ENCODE measurements at regions not wholly inside any gene's neighbourhood (a gene's known extent, or its start where the extent isn't known, plus 50 kb on each side); places are given as distances from the start of the nearest gene placed in this dataset.
"Not testable (repeated sequence)": the region's sequence is repeated elsewhere in the genome, so short reads cannot be mapped to it uniquely, and the experiment has no call there.

DNA sequence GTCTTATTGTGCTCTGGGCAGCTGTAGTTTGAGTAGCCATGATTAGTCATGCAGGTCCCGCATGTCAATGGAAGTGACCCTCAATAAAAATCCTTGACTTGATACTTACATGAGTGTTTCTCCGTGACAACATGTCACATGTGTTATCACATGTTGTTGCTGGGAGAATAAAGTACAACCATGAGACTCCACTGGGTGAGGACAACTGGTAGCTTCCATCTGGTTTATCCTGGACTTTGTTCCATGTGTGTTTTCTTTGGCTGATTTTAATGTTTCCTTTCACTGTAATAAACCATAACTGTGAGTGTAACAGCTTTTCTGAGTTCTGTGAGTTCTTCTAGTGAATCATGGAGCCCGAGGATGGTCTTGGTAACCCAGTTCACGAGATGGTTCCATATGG lies 63.1 kb upstream of the NDN start:
- no peaks in the 10 kb centered on the region for H3K36me3 ChIP-seq (ENCODE audit: control insufficient read depth in 1 of 2, insufficient read depth in 2 of 2, low read length in 2 of 2)
- no peaks in the 10 kb centered on the region for H3K27me3 ChIP-seq (ENCODE audit: low read depth, low read length)
- no peak overlapping the region for H3K4me3 ChIP-seq (ENCODE audit: low read depth in 1 of 2, low read length in 2 of 2)
- H3K27ac ChIP-seq (ENCODE audit: low read length): no peak overlapping the region
- H3K4me1 ChIP-seq (ENCODE audit: control insufficient read depth in 1 of 2, insufficient read depth in 2 of 2, low read length in 2 of 2): no peaks in the 10 kb centered on the region
- H3K9me3 ChIP-seq (ENCODE audit: control insufficient read depth in 1 of 2, low read length in 2 of 2): peaks cover 0 to 5% of the 10 kb centered on the region in 2 donors

DNA sequence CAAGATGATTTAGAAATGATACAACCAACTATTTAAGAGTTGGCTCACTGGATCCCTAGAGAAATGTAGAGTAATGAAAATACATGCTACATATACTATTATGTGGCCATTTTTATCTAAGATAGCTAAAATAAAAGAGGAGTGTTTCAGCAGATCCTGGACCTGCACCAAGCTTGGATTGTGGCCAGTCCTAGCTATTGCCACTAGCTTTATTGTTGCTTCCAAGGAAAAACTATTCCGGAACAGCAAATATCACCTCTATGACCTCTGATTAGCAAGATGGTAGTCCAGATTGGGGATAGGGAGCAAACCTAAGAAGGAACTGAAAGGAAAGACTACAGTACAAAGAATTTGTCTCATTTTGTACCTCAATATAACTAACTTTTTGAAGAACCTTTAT lies 63.7 kb upstream of the NDN start:
- H3K36me3 ChIP-seq (ENCODE audit: control insufficient read depth in 1 of 2, insufficient read depth in 2 of 2, low read length in 2 of 2): no peaks in the 10 kb centered on the region
- no peaks in the 10 kb centered on the region for H3K27me3 ChIP-seq (ENCODE audit: low read depth, low read length)
- peaks cover 0 to 5% of the 10 kb centered on the region in 2 donors for H3K9me3 ChIP-seq (ENCODE audit: control insufficient read depth in 1 of 2, low read length in 2 of 2)
- H3K4me1 ChIP-seq (ENCODE audit: control insufficient read depth in 1 of 2, insufficient read depth in 2 of 2, low read length in 2 of 2): no peaks in the 10 kb centered on the region
- H3K27ac ChIP-seq (ENCODE audit: low read length): no peak overlapping the region
- H3K4me3 ChIP-seq (ENCODE audit: low read depth in 1 of 2, low read length in 2 of 2): no peak overlapping the region

DNA sequence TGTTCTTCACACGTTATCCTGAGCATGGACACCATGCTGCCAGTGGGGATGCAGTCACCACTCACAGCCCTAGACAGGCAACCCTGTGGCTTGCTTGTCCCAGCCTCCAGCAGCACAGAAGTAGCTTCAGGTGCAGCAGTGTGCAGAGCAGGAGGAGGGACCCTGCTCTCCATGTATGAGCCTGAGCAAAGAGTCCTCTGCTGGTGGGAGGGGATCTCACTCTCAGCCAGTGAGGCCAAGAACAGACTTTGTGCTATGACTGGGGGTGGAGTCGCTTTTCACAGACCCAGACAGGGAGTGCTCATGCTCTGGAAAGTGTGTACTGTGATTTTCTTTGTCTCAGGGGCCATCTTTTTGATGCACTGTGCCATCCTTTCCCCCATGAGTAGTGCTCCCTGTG lies 66.1 kb upstream of the NDN start:
- no peaks in the 10 kb centered on the region for H3K9me3 ChIP-seq (ENCODE audit: control insufficient read depth in 1 of 2, low read length in 2 of 2)
- no peaks in the 10 kb centered on the region for H3K4me1 ChIP-seq (ENCODE audit: control insufficient read depth in 1 of 2, insufficient read depth in 2 of 2, low read length in 2 of 2)
- no peak overlapping the region for H3K4me3 ChIP-seq (ENCODE audit: low read depth in 1 of 2, low read length in 2 of 2)
- no peaks in the 10 kb centered on the region for H3K36me3 ChIP-seq (ENCODE audit: control insufficient read depth in 1 of 2, insufficient read depth in 2 of 2, low read length in 2 of 2)
- H3K27ac ChIP-seq (ENCODE audit: low read length): no peak overlapping the region
- no peaks in the 10 kb centered on the region for H3K27me3 ChIP-seq (ENCODE audit: low read depth, low read length)

DNA sequence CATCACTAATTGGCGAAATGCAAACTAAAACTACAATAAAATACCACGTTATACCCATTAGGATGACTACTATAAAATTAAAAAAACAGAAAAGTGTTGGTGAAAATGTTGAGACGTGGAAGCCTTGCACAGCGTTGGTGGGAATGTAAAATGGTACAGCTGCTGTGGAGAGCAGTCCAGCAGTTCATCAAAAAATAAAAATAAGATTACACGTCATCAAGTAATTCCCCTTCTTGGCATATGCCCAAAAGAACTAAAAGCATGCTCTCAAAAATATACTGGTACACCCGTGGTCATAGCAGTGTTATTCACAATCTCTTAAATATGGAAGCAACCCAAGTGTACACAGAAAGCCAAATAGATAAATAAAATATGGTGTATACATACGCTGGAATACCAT lies 71.8 kb upstream of the NDN start:
- H3K27me3 ChIP-seq (ENCODE audit: low read depth, low read length): no peaks in the 10 kb centered on the region
- no peak overlapping the region for H3K27ac ChIP-seq (ENCODE audit: low read length)
- H3K4me1 ChIP-seq (ENCODE audit: control insufficient read depth in 1 of 2, insufficient read depth in 2 of 2, low read length in 2 of 2): no peaks in the 10 kb centered on the region
- no peaks in the 10 kb centered on the region for H3K36me3 ChIP-seq (ENCODE audit: control insufficient read depth in 1 of 2, insufficient read depth in 2 of 2, low read length in 2 of 2)
- H3K4me3 ChIP-seq (ENCODE audit: low read depth in 1 of 2, low read length in 2 of 2): no peak overlapping the region
- H3K9me3 ChIP-seq (ENCODE audit: control insufficient read depth in 1 of 2, low read length in 2 of 2): no peaks in the 10 kb centered on the region

DNA sequence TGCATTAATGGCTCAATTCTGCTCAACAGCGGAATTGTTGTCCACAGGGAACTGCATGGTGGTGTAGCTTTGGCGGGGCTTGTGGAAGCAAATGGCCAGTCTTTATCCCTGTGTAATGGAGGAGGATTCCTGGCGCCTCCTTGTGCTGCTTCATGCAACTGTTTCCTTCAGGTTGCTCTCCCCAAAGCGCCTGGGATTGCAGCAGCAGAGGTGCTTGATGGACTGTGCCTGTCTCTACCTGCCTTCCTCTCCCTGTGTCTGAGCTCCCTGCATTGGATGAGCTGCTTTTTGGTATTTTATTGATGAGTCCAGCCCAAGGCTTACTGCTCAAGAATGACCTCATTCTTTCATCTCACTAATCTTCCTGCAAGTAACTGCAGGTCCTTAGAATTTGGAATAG lies 72.9 kb upstream of the NDN start:
- no peaks in the 10 kb centered on the region for H3K36me3 ChIP-seq (ENCODE audit: control insufficient read depth in 1 of 2, insufficient read depth in 2 of 2, low read length in 2 of 2)
- H3K27me3 ChIP-seq (ENCODE audit: low read depth, low read length): no peaks in the 10 kb centered on the region
- no peaks in the 10 kb centered on the region for H3K4me1 ChIP-seq (ENCODE audit: control insufficient read depth in 1 of 2, insufficient read depth in 2 of 2, low read length in 2 of 2)
- H3K27ac ChIP-seq (ENCODE audit: low read length): no peak overlapping the region
- H3K9me3 ChIP-seq (ENCODE audit: control insufficient read depth in 1 of 2, low read length in 2 of 2): peaks cover 0 to 4% of the 10 kb centered on the region in 2 donors
- H3K4me3 ChIP-seq (ENCODE audit: low read depth in 1 of 2, low read length in 2 of 2): no peak overlapping the region

DNA sequence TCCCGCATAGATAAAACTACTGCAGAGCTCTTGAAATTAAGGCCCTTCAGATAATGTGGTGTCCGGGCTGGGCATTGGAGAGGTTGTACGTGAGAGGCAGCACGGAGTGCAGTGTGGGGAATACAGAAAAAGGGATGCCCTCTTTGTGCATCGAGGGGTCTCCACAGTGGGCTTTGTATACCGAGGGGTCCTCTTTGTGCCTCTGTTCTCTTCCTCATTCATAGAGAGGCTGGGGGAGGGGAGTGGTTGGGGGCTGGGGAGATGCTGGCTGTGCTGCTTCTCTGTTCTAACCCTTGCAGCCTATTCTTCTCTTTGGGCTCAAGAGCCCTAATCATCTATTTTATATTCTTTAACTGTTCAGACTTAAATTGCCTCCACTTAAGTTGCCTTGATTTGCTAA lies 74.3 kb upstream of the NDN start:
- no peaks in the 10 kb centered on the region for H3K36me3 ChIP-seq (ENCODE audit: control insufficient read depth in 1 of 2, insufficient read depth in 2 of 2, low read length in 2 of 2)
- no peak overlapping the region for H3K27ac ChIP-seq (ENCODE audit: low read length)
- peaks cover 0 to 6% of the 10 kb centered on the region in 2 donors for H3K9me3 ChIP-seq (ENCODE audit: control insufficient read depth in 1 of 2, low read length in 2 of 2)
- no peaks in the 10 kb centered on the region for H3K4me1 ChIP-seq (ENCODE audit: control insufficient read depth in 1 of 2, insufficient read depth in 2 of 2, low read length in 2 of 2)
- no peaks in the 10 kb centered on the region for H3K27me3 ChIP-seq (ENCODE audit: low read depth, low read length)
- H3K4me3 ChIP-seq (ENCODE audit: low read depth in 1 of 2, low read length in 2 of 2): no peak overlapping the region

DNA sequence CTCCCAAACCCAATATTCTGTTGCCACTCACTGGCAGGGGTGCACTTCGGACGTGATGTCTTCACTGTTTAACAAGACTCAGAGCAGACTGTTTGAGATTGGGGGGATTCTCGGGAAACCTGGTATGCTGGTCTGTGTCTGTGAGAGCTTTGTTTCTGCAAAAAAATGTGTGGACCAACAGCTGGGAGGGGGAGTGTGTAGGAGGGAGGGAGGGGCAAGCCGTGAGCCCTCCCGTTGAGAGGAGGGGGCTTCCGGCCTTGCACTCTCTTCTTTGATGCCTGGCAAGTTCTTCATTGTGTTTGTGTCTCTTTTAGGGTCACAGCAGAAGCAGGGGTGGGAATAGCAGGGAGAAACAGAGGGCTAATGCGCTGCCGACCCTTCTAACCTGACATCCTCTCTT lies 74.9 kb upstream of the NDN start:
- Histone ChIP-seq H3K4me1 (ENCODE audit: control insufficient read depth in 1 of 2, insufficient read depth in 2 of 2, low read length in 2 of 2) (no peaks in the 10 kb centered on the region), H3K27ac (ENCODE audit: low read length) (no peak overlapping the region), H3K36me3 (ENCODE audit: control insufficient read depth in 1 of 2, insufficient read depth in 2 of 2, low read length in 2 of 2) (no peaks in the 10 kb centered on the region), H3K4me3 (ENCODE audit: low read depth in 1 of 2, low read length in 2 of 2) (no peak overlapping the region), H3K9me3 (ENCODE audit: control insufficient read depth in 1 of 2, low read length in 2 of 2) (peaks cover 0 to 6% of the 10 kb centered on the region in 2 donors), H3K27me3 (ENCODE audit: low read depth, low read length) (no peaks in the 10 kb centered on the region)

DNA sequence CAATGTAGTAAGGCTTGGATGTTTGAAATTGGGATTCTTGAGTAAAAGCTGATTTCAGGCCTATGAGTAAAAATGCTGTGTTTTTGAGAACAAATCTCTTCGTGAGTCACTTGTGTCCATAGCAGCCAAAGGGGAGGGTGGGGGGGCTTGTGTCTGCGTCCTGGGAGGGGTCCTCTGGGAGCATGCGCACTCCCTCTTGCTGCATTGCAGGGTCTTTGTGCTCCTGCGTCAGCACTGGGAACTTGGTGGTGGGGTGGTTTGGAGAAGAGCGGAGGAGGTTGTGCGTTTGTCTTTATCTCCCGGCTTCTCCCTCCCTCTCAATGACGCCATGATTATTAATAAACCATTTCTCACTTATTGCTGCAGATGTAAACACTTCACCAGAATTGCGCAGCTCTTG lies 75.9 kb upstream of the NDN start:
- no peak overlapping the region for H3K27ac ChIP-seq (ENCODE audit: low read length)
- peaks cover 0 to 6% of the 10 kb centered on the region in 2 donors for H3K9me3 ChIP-seq (ENCODE audit: control insufficient read depth in 1 of 2, low read length in 2 of 2)
- no peak overlapping the region for H3K4me3 ChIP-seq (ENCODE audit: low read depth in 1 of 2, low read length in 2 of 2)
- no peaks in the 10 kb centered on the region for H3K4me1 ChIP-seq (ENCODE audit: control insufficient read depth in 1 of 2, insufficient read depth in 2 of 2, low read length in 2 of 2)
- H3K27me3 ChIP-seq (ENCODE audit: low read depth, low read length): no peaks in the 10 kb centered on the region
- no peaks in the 10 kb centered on the region for H3K36me3 ChIP-seq (ENCODE audit: control insufficient read depth in 1 of 2, insufficient read depth in 2 of 2, low read length in 2 of 2)

DNA sequence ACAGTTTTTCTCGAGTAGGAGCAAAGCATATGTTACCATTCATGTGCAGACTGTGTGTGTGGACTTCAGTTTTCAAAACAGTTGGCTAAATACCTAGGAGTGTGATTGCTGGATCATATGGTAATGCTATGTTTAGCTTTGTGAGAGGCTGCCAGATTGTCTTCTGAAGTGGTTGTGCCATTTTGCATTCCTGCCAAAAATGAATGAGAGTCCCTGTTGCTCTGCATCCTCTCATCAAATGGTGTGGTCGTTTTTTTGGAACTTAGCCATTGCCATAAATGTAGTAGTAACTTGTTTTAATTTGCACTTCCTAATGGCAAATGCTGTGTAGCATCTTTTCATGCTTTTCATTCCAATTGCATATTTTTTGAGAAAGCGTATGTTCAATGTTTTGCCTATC lies 77.2 kb upstream of the NDN start:
- Histone ChIP-seq H3K9me3 (ENCODE audit: control insufficient read depth in 1 of 2, low read length in 2 of 2) (peaks cover 0 to 6% of the 10 kb centered on the region in 2 donors), H3K27ac (ENCODE audit: low read length) (no peak overlapping the region), H3K4me3 (ENCODE audit: low read depth in 1 of 2, low read length in 2 of 2) (no peak overlapping the region), H3K27me3 (ENCODE audit: low read depth, low read length) (no peaks in the 10 kb centered on the region), H3K4me1 (ENCODE audit: control insufficient read depth in 1 of 2, insufficient read depth in 2 of 2, low read length in 2 of 2) (no peaks in the 10 kb centered on the region), H3K36me3 (ENCODE audit: control insufficient read depth in 1 of 2, insufficient read depth in 2 of 2, low read length in 2 of 2) (no peaks in the 10 kb centered on the region)

DNA sequence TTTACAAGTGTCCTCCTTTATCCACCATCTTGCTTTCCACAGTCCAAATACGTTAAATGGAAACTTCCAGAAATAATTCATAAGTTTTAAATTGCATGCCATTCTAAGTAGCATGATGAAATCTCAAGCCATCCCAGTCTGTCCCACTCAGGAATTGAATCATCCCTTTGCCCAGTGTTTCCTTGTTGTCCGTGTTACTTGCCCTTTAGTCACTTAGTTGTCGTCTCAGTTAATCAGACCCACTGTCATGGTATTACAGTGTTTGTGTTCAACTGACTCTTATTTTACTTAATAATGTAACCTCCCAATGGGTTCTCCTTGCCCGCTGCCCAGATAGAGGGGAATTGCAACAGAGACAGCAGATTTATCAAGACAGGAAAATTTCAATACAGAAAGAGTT lies 77.6 kb upstream of the NDN start:
- Histone ChIP-seq H3K36me3 (ENCODE audit: control insufficient read depth in 1 of 2, insufficient read depth in 2 of 2, low read length in 2 of 2) (no peaks in the 10 kb centered on the region), H3K4me3 (ENCODE audit: low read depth in 1 of 2, low read length in 2 of 2) (no peak overlapping the region), H3K27me3 (ENCODE audit: low read depth, low read length) (no peaks in the 10 kb centered on the region), H3K27ac (ENCODE audit: low read length) (no peak overlapping the region), H3K9me3 (ENCODE audit: control insufficient read depth in 1 of 2, low read length in 2 of 2) (peaks cover 0 to 6% of the 10 kb centered on the region in 2 donors), H3K4me1 (ENCODE audit: control insufficient read depth in 1 of 2, insufficient read depth in 2 of 2, low read length in 2 of 2) (no peaks in the 10 kb centered on the region)

DNA sequence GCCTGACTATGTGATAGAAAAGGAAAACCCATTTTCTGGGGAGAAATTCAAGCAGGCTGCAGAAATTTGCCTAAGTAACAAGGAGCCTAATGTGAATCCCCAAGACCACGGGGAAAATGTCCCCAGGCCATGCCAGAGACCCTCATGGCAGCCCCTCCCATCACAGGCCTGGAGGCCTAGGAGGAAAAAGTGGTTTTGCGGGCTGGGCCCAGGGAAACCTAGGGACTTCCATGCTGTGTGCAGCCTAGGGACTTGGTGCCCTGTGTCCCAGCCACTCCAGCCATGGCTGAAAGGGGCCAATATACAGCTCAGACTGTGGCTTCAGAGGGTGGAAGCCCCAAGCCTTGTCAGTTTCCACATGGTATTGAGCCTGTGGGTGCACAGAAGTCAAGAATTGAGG lies 79.7 kb upstream of the NDN start:
- not testable (repeated sequence) for H3K4me1 ChIP-seq (ENCODE audit: control insufficient read depth in 1 of 2, insufficient read depth in 2 of 2, low read length in 2 of 2); H3K9me3 ChIP-seq (ENCODE audit: control insufficient read depth in 1 of 2, low read length in 2 of 2); H3K27ac ChIP-seq (ENCODE audit: low read length); H3K4me3 ChIP-seq (ENCODE audit: low read depth in 1 of 2, low read length in 2 of 2); H3K36me3 ChIP-seq (ENCODE audit: control insufficient read depth in 1 of 2, insufficient read depth in 2 of 2, low read length in 2 of 2); H3K27me3 ChIP-seq (ENCODE audit: low read depth, low read length)

DNA sequence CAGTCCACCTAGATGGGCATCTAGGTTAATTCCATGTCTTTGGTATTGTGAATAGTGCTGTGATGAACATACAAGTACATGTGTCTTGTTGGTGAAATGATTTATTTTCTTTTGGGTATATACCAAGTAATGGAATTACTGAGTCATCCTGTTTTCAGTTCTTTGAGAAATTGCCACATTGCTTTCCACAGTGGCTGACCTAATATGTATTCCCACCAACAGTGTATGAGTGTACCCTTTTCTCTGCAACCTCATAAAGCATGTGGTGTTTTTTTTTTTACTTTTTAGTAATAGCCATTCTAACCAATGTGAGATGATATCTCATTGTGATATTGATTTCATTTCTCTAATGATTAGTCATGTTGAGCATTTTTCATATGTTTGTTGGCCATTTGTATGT lies 86.0 kb upstream of the NDN start:
- H3K27me3 ChIP-seq (ENCODE audit: low read depth, low read length): no peaks in the 10 kb centered on the region

More for the DNA sequence above, 86.0 kb upstream of the NDN start:
- no peaks in the 10 kb centered on the region for H3K9me3 ChIP-seq (ENCODE audit: control insufficient read depth in 1 of 2, low read length in 2 of 2)
- no peaks in the 10 kb centered on the region for H3K4me1 ChIP-seq (ENCODE audit: control insufficient read depth in 1 of 2, insufficient read depth in 2 of 2, low read length in 2 of 2)
- no peak overlapping the region for H3K4me3 ChIP-seq (ENCODE audit: low read depth in 1 of 2, low read length in 2 of 2)
- no peaks in the 10 kb centered on the region for H3K36me3 ChIP-seq (ENCODE audit: control insufficient read depth in 1 of 2, insufficient read depth in 2 of 2, low read length in 2 of 2)
- no peak overlapping the region for H3K27ac ChIP-seq (ENCODE audit: low read length)

All from muscle layer of duodenum (tissue), 2 donors.